ENCODE measurements at regions not wholly inside any gene's neighbourhood (a gene's known extent, or its start where the extent isn't known, plus 50 kb on each side); places are given as distances from the start of the nearest gene placed in this dataset.

GRCh38 chrX:22433292-22434070 is 160.8 kb downstream of the CBLL2 start:
- no peak for DNase-seq
- Histone ChIP-seq H3K4me1 (no peaks in the 10 kb centered on the region), H3K9me3 (no peaks in the 10 kb centered on the region)

GRCh38 chrX:22445880-22446279 is 173.2 kb downstream of the CBLL2 start:
- Histone ChIP-seq H3K27me3 (no peaks in the 10 kb centered on the region), H3K4me1 (no peaks in the 10 kb centered on the region), H3K27ac (no peak overlapping the region), H3K9me3 (no peaks in the 10 kb centered on the region), H3K36me3 (ENCODE audit: low read depth, missing control alignments) (no peaks in the 10 kb centered on the region), H3K4me3 (no peak overlapping the region)
- no peak for TF ChIP-seq POLR2A (IDR thresholded peaks at IDR 0.05)
- TF ChIP-seq, protein P1, sequence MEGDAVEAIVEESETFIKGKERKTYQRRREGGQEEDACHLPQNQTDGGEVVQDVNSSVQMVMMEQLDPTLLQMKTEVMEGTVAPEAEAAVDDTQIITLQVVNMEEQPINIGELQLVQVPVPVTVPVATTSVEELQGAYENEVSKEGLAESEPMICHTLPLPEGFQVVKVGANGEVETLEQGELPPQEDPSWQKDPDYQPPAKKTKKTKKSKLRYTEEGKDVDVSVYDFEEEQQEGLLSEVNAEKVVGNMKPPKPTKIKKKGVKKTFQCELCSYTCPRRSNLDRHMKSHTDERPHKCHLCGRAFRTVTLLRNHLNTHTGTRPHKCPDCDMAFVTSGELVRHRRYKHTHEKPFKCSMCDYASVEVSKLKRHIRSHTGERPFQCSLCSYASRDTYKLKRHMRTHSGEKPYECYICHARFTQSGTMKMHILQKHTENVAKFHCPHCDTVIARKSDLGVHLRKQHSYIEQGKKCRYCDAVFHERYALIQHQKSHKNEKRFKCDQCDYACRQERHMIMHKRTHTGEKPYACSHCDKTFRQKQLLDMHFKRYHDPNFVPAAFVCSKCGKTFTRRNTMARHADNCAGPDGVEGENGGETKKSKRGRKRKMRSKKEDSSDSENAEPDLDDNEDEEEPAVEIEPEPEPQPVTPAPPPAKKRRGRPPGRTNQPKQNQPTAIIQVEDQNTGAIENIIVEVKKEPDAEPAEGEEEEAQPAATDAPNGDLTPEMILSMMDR (IDR thresholded peaks at IDR 0.05), result no peak
- 100% methylated on average over 1 of the region's 1 CpG for WGBS, 2 donors
- no peak for DNase-seq
- intact Hi-C loops (cut with DNase I; ENCODE audit: low total_unique reads), result no loop called here

More at GRCh38 chrX:22433292-22434070, 160.8 kb downstream of the CBLL2 start:
- no peaks in the 10 kb centered on the region for H3K27me3 ChIP-seq
- no peak overlapping the region for H3K27ac ChIP-seq
- H3K4me3 ChIP-seq, result no peak overlapping the region
- intact Hi-C loops (cut with DNase I; ENCODE audit: low total_unique reads), result no loop called here
- no peaks in the 10 kb centered on the region for H3K36me3 ChIP-seq (ENCODE audit: low read depth, missing control alignments)
- TF ChIP-seq, protein P1 (IDR thresholded peaks at IDR 0.05), result no peak
- TF ChIP-seq POLR2A (IDR thresholded peaks at IDR 0.05), result no peak
- 86 to 95% methylated on average over 6 to 9 of the region's 12 CpGs for WGBS, 2 donors

DNA sequence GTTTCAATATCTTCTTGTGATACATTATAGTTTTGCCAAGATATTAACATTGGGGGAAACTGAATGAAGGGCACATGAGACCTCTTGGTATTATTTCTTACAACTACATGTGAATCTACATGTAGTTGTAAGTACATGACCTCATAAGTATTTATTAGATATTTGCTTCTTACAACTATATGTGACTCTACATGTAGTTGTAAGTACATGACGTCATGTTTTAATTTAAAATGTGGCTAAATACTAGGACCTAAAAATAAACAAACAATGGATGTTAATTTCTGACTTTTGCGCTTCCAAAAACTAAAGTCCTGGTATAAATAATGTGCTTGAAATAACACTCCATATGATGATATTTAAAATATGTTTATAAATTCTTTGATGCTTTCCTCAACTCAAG is 190.2 kb downstream of the CBLL2 start:
- no peaks in the 10 kb centered on the region for H3K27me3 ChIP-seq
- intact Hi-C loops (cut with DNase I; ENCODE audit: low total_unique reads), result no loop called here
- H3K27ac ChIP-seq, result no peak overlapping the region
- no peaks in the 10 kb centered on the region for H3K9me3 ChIP-seq
- TF ChIP-seq POLR2A (IDR thresholded peaks at IDR 0.05), result no peak
- TF ChIP-seq, protein P1 (IDR thresholded peaks at IDR 0.05), result no peak
- 94 to 95% methylated on average over 2 of the region's 2 CpGs for WGBS, 2 donors
- H3K4me1 ChIP-seq, result no peaks in the 10 kb centered on the region
- H3K36me3 ChIP-seq (ENCODE audit: low read depth, missing control alignments), result no peaks in the 10 kb centered on the region
- DNase-seq, result no peak
- no peak overlapping the region for H3K4me3 ChIP-seq

DNA sequence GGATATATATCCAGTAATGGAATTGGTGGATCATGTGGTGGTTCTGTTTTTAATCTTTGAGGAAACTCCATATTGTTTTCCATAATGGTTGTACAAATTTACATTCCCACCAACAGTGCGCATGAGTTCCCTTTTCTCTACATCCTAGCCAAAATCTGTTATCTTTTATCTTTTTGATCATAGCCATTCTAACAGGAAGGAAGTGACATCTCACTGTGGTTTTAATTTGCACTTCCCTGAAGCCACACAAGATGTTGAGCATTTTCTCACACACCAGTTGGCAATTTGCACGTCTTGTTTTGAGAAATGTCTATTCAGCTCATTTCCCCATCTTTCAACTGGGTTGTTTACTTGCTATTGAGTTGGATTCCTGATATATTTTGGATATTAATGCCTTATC is 194.9 kb downstream of the CBLL2 start:
- no peak overlapping the region for H3K4me3 ChIP-seq
- DNase-seq, result no peak
- H3K27ac ChIP-seq, result no peak overlapping the region
- WGBS, 2 donors, result 82 to 86% methylated on average over 2 of the region's 2 CpGs
- no peaks in the 10 kb centered on the region for H3K4me1 ChIP-seq
- TF ChIP-seq, protein P1 (IDR thresholded peaks at IDR 0.05), result no peak
- TF ChIP-seq POLR2A (IDR thresholded peaks at IDR 0.05), result no peak
- no peaks in the 10 kb centered on the region for H3K27me3 ChIP-seq
- no peaks in the 10 kb centered on the region for H3K9me3 ChIP-seq
- intact Hi-C loops (cut with DNase I; ENCODE audit: low total_unique reads), result no loop called here
- no peaks in the 10 kb centered on the region for H3K36me3 ChIP-seq (ENCODE audit: low read depth, missing control alignments)

GRCh38 chrX:22481436-22481835 is 208.7 kb downstream of the CBLL2 start:
- no peak for DNase-seq
- intact Hi-C loops (cut with DNase I; ENCODE audit: low total_unique reads), result no loop called here
- Histone ChIP-seq H3K36me3 (ENCODE audit: low read depth, missing control alignments) (no peaks in the 10 kb centered on the region), H3K4me3 (no peak overlapping the region), H3K9me3 (no peaks in the 10 kb centered on the region), H3K27ac (no peak overlapping the region), H3K4me1 (no peaks in the 10 kb centered on the region), H3K27me3 (no peaks in the 10 kb centered on the region)
- TF ChIP-seq POLR2A (IDR thresholded peaks at IDR 0.05), result no peak
- TF ChIP-seq, protein P1 (IDR thresholded peaks at IDR 0.05), result no peak
- WGBS, 2 donors, result 65 to 74% methylated on average over 2 of the region's 2 CpGs

All from testis (tissue), 2 donors.